Cardiac muscle cell (in vitro differentiated cells and primary cell): ENCODE measurements at regions not wholly inside any gene's neighbourhood (a gene's known extent, or its start where the extent isn't known, plus 50 kb on each side); places are given as distances from the start of the nearest gene placed in this dataset.

Source experiments
- DNase-seq, 2 donors: peaks; one replicate each; pipeline versions ENCODE4 v3.0.0 to v3.0.0-alpha.2; 2010 to 2017; ENCODE audit warnings: low read depth in 1 of 2, low spot score in 1 of 2
- H3K27ac ChIP-seq: fragments of 200-600 bp; sonication (generic); 2 replicates; pipeline ENCODE4 v1.5.1; 2016
- H3K27me3 ChIP-seq: fragments of 200-600 bp; sonication (generic); 2 replicates; pipeline ENCODE4 v1.6.0; 2016; ENCODE audit warnings: control low read depth
- H3K36me3 ChIP-seq: fragments of 200-600 bp; sonication (generic); 2 replicates; pipeline ENCODE4 v1.5.1; 2016; ENCODE audit warnings: control low read depth
- H3K4me1 ChIP-seq: fragments of 200-600 bp; sonication (generic); 2 replicates; pipeline ENCODE4 v1.8.1; 2017; ENCODE audit warnings: low read depth, mild to moderate bottlenecking, mixed run types
- H3K4me3 ChIP-seq: fragments of 200-600 bp; sonication (generic); 2 replicates; pipeline ENCODE4 v1.5.1; 2016; ENCODE audit warnings: mild to moderate bottlenecking
- H3K9me3 ChIP-seq: fragments of 200-600 bp; sonication (generic); 2 replicates; pipeline ENCODE4 v1.5.1; 2017; ENCODE audit warnings: low read depth, mild to moderate bottlenecking, control low read depth
- CTCF ChIP-seq: IDR thresholded peaks from 2 replicates; pipeline ENCODE4 v1.5.1; 2012; ENCODE audit warnings: low read depth, mild to moderate bottlenecking, low read length

- no peak for TF ChIP-seq CTCF
- no peak overlapping the region for H3K27ac ChIP-seq
- H3K4me3 ChIP-seq, result no peak overlapping the region
- no peaks in the 10 kb centered on the region for H3K9me3 ChIP-seq
- DNase-seq, result no peak
- H3K4me1 ChIP-seq, result no peaks in the 10 kb centered on the region
- H3K36me3 ChIP-seq, result no peaks in the 10 kb centered on the region
- H3K27me3 ChIP-seq, result no peaks in the 10 kb centered on the region
Measured at GRCh38 chr2:6425032-6425431, 440.7 kb downstream of the CMPK2 start.

- no peak for TF ChIP-seq CTCF
Measured at GRCh38 chr2:6429210-6429986, 436.3 kb downstream of the CMPK2 start.

DNA sequence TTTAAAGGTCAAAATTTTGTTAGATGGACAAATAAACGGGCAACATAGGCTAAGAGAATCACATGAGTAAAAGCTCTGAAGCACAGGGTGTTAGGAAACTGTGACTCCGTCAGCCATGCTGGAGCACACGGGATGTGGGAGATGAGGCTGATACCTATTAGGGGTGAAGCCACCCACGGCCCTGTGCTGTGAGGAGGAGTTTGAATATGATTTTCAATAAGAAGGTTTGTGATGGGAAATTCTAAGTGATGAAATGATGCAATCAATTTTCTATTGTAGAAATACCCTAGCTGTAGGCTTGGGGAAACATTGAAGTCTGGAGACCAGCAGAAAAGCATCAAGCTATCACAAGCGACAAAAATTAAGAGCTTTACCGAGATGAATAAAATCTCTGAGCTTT, 431.3 kb downstream of the CMPK2 start:
- no peak for TF ChIP-seq CTCF

More at GRCh38 chr2:6429210-6429986, 436.3 kb downstream of the CMPK2 start:
- no peak for DNase-seq
- Histone ChIP-seq H3K27ac (no peak overlapping the region), H3K36me3 (no peaks in the 10 kb centered on the region), H3K27me3 (no peaks in the 10 kb centered on the region), H3K9me3 (no peaks in the 10 kb centered on the region), H3K4me1 (no peaks in the 10 kb centered on the region), H3K4me3 (no peak overlapping the region)

DNA sequence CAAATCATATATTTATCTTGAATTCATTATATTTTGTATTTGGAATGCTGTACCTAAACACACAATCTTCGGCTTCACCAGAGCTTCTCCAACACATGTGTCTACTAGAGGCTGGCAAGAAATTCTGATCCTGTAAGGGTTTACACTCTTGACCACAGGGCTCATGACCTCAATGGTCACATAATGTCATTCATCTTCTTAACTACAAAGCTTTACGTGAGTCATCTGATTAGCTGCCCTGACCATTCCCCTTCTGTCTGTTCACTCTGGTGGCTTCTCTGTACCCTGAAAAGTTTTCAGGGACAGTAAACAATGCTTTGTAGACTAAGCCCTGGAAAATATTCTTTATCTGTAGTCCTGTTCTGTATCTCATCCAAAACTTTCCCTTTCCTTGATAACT, 423.9 kb downstream of the CMPK2 start:
- no peak for TF ChIP-seq CTCF
- no peak overlapping the region for H3K4me3 ChIP-seq
- no peaks in the 10 kb centered on the region for H3K36me3 ChIP-seq
- DNase-seq, result no peak
- H3K4me1 ChIP-seq, result no peaks in the 10 kb centered on the region
- H3K27ac ChIP-seq, result no peak overlapping the region
- no peaks in the 10 kb centered on the region for H3K27me3 ChIP-seq
- H3K9me3 ChIP-seq, result no peaks in the 10 kb centered on the region

More for the DNA sequence above, 431.3 kb downstream of the CMPK2 start:
- no peak for DNase-seq
- Histone ChIP-seq H3K27me3 (no peaks in the 10 kb centered on the region), H3K27ac (no peak overlapping the region), H3K4me1 (no peaks in the 10 kb centered on the region), H3K4me3 (no peak overlapping the region), H3K36me3 (no peaks in the 10 kb centered on the region), H3K9me3 (no peaks in the 10 kb centered on the region)

- Histone ChIP-seq H3K4me3 (no peak overlapping the region), H3K36me3 (no peaks in the 10 kb centered on the region), H3K9me3 (no peaks in the 10 kb centered on the region), H3K4me1 (no peaks in the 10 kb centered on the region), H3K27ac (no peak overlapping the region), H3K27me3 (no peaks in the 10 kb centered on the region)
- TF ChIP-seq CTCF, result no peak
- DNase-seq, result no peak
Measured at GRCh38 chr2:6442252-6442985, 423.3 kb downstream of the CMPK2 start.
